Prostate gland (tissue), 2 donors: ENCODE measurements at regions not wholly inside any gene's neighbourhood (a gene's known extent, or its start where the extent isn't known, plus 50 kb on each side); places are given as distances from the start of the nearest gene placed in this dataset.

Source experiments
- DNase-seq: peaks from one replicate; pipeline ENCODE4 v3.0.0-alpha.2; 2019; ENCODE audit warnings: low spot score
- H3K27ac ChIP-seq, 2 donors: fragments of 200-600 bp; sonication (generic); 2 replicates each; pipeline ENCODE4 v1.5.1; 2017 to 2019
- H3K27me3 ChIP-seq: fragments of 200-600 bp; sonication (generic); replicated peaks from 2 replicates; pipeline ENCODE4 v1.5.1; 2019; ENCODE audit not compliant: insufficient read depth
- H3K36me3 ChIP-seq, 2 donors: fragments of 200-600 bp; sonication (generic); 1 replicate in 1 of 2; 2 replicates in 1 of 2; pipeline versions ENCODE4 v1.5.1 to v1.8.1; 2017 to 2019
- H3K4me1 ChIP-seq: fragments of 200-600 bp; sonication (generic); replicated peaks from 2 replicates; pipeline ENCODE4 v1.5.1; 2019
- H3K4me3 ChIP-seq, 2 donors: fragments of 200-600 bp; sonication (generic); 2 replicates each; pipeline ENCODE4 v1.5.1; 2017 to 2019
- H3K9me3 ChIP-seq: fragments of 200-600 bp; sonication (generic); 2 replicates; pipeline ENCODE4 v1.5.1; 2017
- POLR2A ChIP-seq: fragments of 450-650 bp; IDR thresholded peaks from one replicate; pipeline ENCODE4 v1.6.1; 2016; ENCODE audit warnings: antibody characterized with exemption, mild to moderate bottlenecking
- POLR2AphosphoS5 ChIP-seq: sonication (generic); formaldehyde crosslinking; IDR thresholded peaks from one replicate; pipeline ENCODE4 v1.6.1; 2017; ENCODE audit warnings: antibody characterized with exemption
- WGBS: methylation state at CpG from one replicate; pipeline ENCODE4 v1.1.5; 2018; 5-methylcytosine and 5-hydroxymethylcytosine counted together
- intact Hi-C: fragments of 100-400 bp; cut with DNase I; formaldehyde crosslinking; loops from one replicate; pipeline ENCODE4 v1.14.2; 2022
- TF ChIP-seq, protein P1 (sequence below), 4 experiments: fragments of 200-600 bp in 2 of 4; fragments of 450-650 bp in 2 of 4; sonication (generic) in 2 of 4; IDR thresholded peaks; 1 replicate in 3 of 4; 2 replicates in 1 of 4; pipeline ENCODE4 v1.5.1; 2016 to 2019; ENCODE audit warnings: antibody characterized with exemption in 4 of 4, mild to moderate bottlenecking in 2 of 4, moderate library complexity in 2 of 4

- H3K9me3 ChIP-seq = no peaks in the 10 kb centered on the region
- H3K4me3 ChIP-seq = no peak overlapping the region
- TF ChIP-seq POLR2AphosphoS5 (no peak), POLR2A (no peak)
- TF ChIP-seq, protein P1, sequence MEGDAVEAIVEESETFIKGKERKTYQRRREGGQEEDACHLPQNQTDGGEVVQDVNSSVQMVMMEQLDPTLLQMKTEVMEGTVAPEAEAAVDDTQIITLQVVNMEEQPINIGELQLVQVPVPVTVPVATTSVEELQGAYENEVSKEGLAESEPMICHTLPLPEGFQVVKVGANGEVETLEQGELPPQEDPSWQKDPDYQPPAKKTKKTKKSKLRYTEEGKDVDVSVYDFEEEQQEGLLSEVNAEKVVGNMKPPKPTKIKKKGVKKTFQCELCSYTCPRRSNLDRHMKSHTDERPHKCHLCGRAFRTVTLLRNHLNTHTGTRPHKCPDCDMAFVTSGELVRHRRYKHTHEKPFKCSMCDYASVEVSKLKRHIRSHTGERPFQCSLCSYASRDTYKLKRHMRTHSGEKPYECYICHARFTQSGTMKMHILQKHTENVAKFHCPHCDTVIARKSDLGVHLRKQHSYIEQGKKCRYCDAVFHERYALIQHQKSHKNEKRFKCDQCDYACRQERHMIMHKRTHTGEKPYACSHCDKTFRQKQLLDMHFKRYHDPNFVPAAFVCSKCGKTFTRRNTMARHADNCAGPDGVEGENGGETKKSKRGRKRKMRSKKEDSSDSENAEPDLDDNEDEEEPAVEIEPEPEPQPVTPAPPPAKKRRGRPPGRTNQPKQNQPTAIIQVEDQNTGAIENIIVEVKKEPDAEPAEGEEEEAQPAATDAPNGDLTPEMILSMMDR (IDR thresholded peaks at IDR 0.05) = no peak
- no peaks in the 10 kb centered on the region for H3K4me1 ChIP-seq
- H3K36me3 ChIP-seq = no peaks in the 10 kb centered on the region
- H3K27me3 ChIP-seq = no peaks in the 10 kb centered on the region
- H3K27ac ChIP-seq = no peak overlapping the region
- no peak for DNase-seq
- WGBS = 28% methylated on average over 1 of the region's 1 CpG
- intact Hi-C loops = no loop called here
Observed at GRCh38 chr2:124967325-124967724, 942.2 kb downstream of the CNTNAP5 start.

DNA sequence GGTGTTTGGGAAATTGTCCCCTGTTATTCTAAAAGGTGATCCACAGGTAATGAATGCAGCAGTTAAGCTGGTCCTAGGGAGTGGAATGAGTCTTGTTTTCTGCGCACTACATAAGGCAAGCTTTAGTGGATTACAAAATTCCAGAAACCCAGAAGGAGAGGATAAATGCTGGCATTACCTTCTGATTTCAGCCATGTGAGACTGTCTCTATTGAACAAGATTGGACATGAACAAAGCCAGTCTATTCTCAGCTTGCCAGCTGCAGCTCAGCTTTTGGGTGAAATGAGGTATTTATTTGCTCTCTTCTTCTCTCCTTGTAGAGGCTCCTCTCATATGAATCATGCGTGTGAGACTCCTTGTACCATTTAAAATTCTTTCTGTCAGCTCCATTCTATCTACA, 944.9 kb downstream of the CNTNAP5 start:
- Histone ChIP-seq H3K27ac (no peak overlapping the region), H3K4me3 (no peak overlapping the region), H3K27me3 (no peaks in the 10 kb centered on the region), H3K9me3 (no peaks in the 10 kb centered on the region), H3K4me1 (no peaks in the 10 kb centered on the region), H3K36me3 (no peaks in the 10 kb centered on the region)
- 52% methylated on average over 2 of the region's 2 CpGs for WGBS
- TF ChIP-seq POLR2AphosphoS5 (no peak), POLR2A (no peak)
- TF ChIP-seq, protein P1 (IDR thresholded peaks at IDR 0.05) = no peak
- intact Hi-C loops = no loop called here
- no peak for DNase-seq

DNA sequence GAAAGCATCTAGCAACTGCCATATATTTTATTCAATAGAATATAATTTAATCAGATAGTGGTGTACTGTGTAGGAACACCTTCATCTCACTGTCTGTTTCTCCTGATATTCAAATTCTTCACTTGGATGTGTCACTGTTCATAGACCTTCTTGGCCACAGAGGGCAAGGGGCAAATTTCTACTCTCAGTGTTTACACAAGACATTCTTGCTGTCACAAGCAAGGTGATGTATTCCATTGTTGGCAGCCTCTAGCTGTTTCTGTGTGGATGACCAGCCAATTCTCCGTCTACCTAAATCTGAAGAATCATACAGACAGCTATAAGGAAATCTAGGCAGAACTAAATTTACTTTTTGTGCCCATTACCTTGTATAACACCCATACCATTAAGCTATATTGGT, 948.3 kb downstream of the CNTNAP5 start:
- no peak overlapping the region for H3K27ac ChIP-seq
- intact Hi-C loops = no loop called here
- 73% methylated on average over 1 of the region's 1 CpG for WGBS
- H3K9me3 ChIP-seq = no peaks in the 10 kb centered on the region
- H3K4me3 ChIP-seq = no peak overlapping the region
- TF ChIP-seq POLR2AphosphoS5 (no peak), POLR2A (no peak)
- TF ChIP-seq, protein P1 (IDR thresholded peaks at IDR 0.05) = no peak
- H3K36me3 ChIP-seq = no peaks in the 10 kb centered on the region
- H3K27me3 ChIP-seq = no peaks in the 10 kb centered on the region
- no peak for DNase-seq
- no peaks in the 10 kb centered on the region for H3K4me1 ChIP-seq

GRCh38 chr2:124975224-124975623, 950.1 kb downstream of the CNTNAP5 start:
- DNase-seq = no peak
- H3K4me1 ChIP-seq = no peaks in the 10 kb centered on the region
- no peaks in the 10 kb centered on the region for H3K27me3 ChIP-seq
- intact Hi-C loops = no loop called here
- H3K36me3 ChIP-seq = no peaks in the 10 kb centered on the region
- H3K27ac ChIP-seq = no peak overlapping the region
- no peak overlapping the region for H3K4me3 ChIP-seq
- WGBS = 92% methylated on average over 3 of the region's 3 CpGs
- H3K9me3 ChIP-seq = no peaks in the 10 kb centered on the region
- no peak for TF ChIP-seq POLR2AphosphoS5
- TF ChIP-seq, protein P1 (IDR thresholded peaks at IDR 0.05) = no peak
- TF ChIP-seq POLR2A = no peak

- DNase-seq = no peak
- TF ChIP-seq POLR2AphosphoS5 = no peak
- no peak for TF ChIP-seq POLR2A
- TF ChIP-seq, protein P1 (IDR thresholded peaks at IDR 0.05) = no peak
- no peak overlapping the region for H3K27ac ChIP-seq
- 81% methylated on average over 2 of the region's 2 CpGs for WGBS
- H3K9me3 ChIP-seq = no peaks in the 10 kb centered on the region
- H3K4me3 ChIP-seq = no peak overlapping the region
- intact Hi-C loops = no loop called here
- no peaks in the 10 kb centered on the region for H3K36me3 ChIP-seq
- H3K27me3 ChIP-seq = no peaks in the 10 kb centered on the region
- H3K4me1 ChIP-seq = no peaks in the 10 kb centered on the region
Observed at GRCh38 chr2:124975648-124976047, 950.6 kb downstream of the CNTNAP5 start.
